HEK293 (cell line): ENCODE measurements at regions not wholly inside any gene's neighbourhood (a gene's known extent, or its start where the extent isn't known, plus 50 kb on each side); places are given as distances from the start of the nearest gene placed in this dataset.

Experiments used
- CTCF ChIA-PET: fragments of 350-600 bp; formaldehyde crosslinking; extraction: SDS; loops from one replicate; lab custom pipeline; 2021; ENCODE audit warnings: antibody characterized with exemption; lab: Yijun Ruan, JAX
- POLR2A ChIA-PET: fragments of 300-600 bp; formaldehyde crosslinking; extraction: SDS; loops from one replicate; lab custom pipeline; 2020; ENCODE audit warnings: antibody characterized with exemption, inconsistent platforms; lab: Yijun Ruan, JAX
- H3K27ac ChIP-seq: fragments of 200-500 bp; sonication (Bioruptor generic); 2 replicates; pipeline ENCODE4 v1.5.1; 2014; ENCODE audit warnings: low read depth, low read length, control low read depth, inconsistent platforms; ENCODE audit errors: extremely low read depth
- H3K36me3 ChIP-seq, 2 experiments: fragments of 200-500 bp in 1 of 2; sonication (Bioruptor generic) in 1 of 2; 1 replicate in 1 of 2; 2 replicates in 1 of 2; pipeline ENCODE4 v1.5.1; 2014 to 2017; ENCODE audit warnings: inconsistent platforms in 2 of 2, low read length in 2 of 2; ENCODE audit not compliant: control insufficient read depth in 2 of 2, insufficient read depth in 1 of 2
- H3K4me1 ChIP-seq: fragments of 200-500 bp; sonication (Bioruptor generic); 2 replicates; pipeline ENCODE4 v1.5.1; 2014; ENCODE audit warnings: mild to moderate bottlenecking, low read length, inconsistent platforms; ENCODE audit not compliant: control insufficient read depth, insufficient read depth
- H3K4me3 ChIP-seq: 2 replicates; pipeline ENCODE4 v1.5.1; 2011; ENCODE audit warnings: low read depth, mild to moderate bottlenecking, control low read depth, low read length, moderate library complexity
- H3K9me3 ChIP-seq: fragments of 200-500 bp; sonication (Bioruptor generic); 2 replicates; pipeline ENCODE4 v1.5.1; 2014; ENCODE audit warnings: low read depth, low read length, inconsistent platforms; ENCODE audit not compliant: control insufficient read depth, insufficient read depth
- EGR2 ChIP-seq: fragments of 450-650 bp; formaldehyde crosslinking; IDR thresholded peaks from 2 replicates; pipeline ENCODE4 v1.5.1; 2016; ENCODE audit warnings: low read depth, missing biosample characterization, missing genetic modification characterization
- GFI1B ChIP-seq: fragments of 450-650 bp; formaldehyde crosslinking; IDR thresholded peaks from 2 replicates; pipeline ENCODE4 v1.5.1; 2016; ENCODE audit warnings: missing biosample characterization, missing genetic modification characterization
- INSM2 ChIP-seq: fragments of 450-650 bp; formaldehyde crosslinking; IDR thresholded peaks from 2 replicates; pipeline ENCODE4 v1.5.1; 2016; ENCODE audit warnings: missing biosample characterization, missing genetic modification characterization
- KLF17 ChIP-seq: fragments of 450-650 bp; formaldehyde crosslinking; IDR thresholded peaks from 2 replicates; pipeline ENCODE4 v1.5.1; 2016; ENCODE audit warnings: missing biosample characterization, missing genetic modification characterization
- MEIS1 ChIP-seq: sonication (generic); formaldehyde crosslinking; IDR thresholded peaks from 2 replicates; pipeline ENCODE4 v1.8.1; 2022; ENCODE audit warnings: missing genetic modification reagents, mild to moderate bottlenecking, borderline replicate concordance
- PRDM2 ChIP-seq: fragments of 450-650 bp; formaldehyde crosslinking; IDR thresholded peaks from 2 replicates; pipeline ENCODE4 v1.5.1; 2016; ENCODE audit warnings: missing biosample characterization, missing genetic modification characterization, borderline replicate concordance
- SP2 ChIP-seq: fragments of 450-650 bp; formaldehyde crosslinking; IDR thresholded peaks from 2 replicates; pipeline ENCODE4 v1.5.1; 2016; ENCODE audit warnings: missing biosample characterization, missing genetic modification characterization
- TCF7L2 ChIP-seq: IDR thresholded peaks from 2 replicates; pipeline ENCODE4 v1.6.1; 2011; ENCODE audit warnings: low read depth, mild to moderate bottlenecking, inconsistent platforms, low read length, moderate library complexity, borderline replicate concordance
- TRIM28 ChIP-seq: IDR thresholded peaks from 2 replicates; pipeline ENCODE4 v1.6.1; 2011; ENCODE audit warnings: low read length, control low read depth, borderline replicate concordance
- ZBTB20 ChIP-seq: fragments of 450-650 bp; formaldehyde crosslinking; IDR thresholded peaks from 2 replicates; pipeline ENCODE4 v1.5.1; 2016; ENCODE audit warnings: missing biosample characterization, missing genetic modification characterization
- ZFP69B ChIP-seq: fragments of 450-650 bp; formaldehyde crosslinking; IDR thresholded peaks from 2 replicates; pipeline ENCODE4 v1.5.1; 2016; ENCODE audit warnings: missing biosample characterization, missing genetic modification characterization
- ZNF140 ChIP-seq: fragments of 450-650 bp; formaldehyde crosslinking; IDR thresholded peaks from 2 replicates; pipeline ENCODE4 v1.5.1; 2016; ENCODE audit warnings: missing biosample characterization, missing genetic modification characterization
- ZNF302 ChIP-seq: fragments of 450-650 bp; formaldehyde crosslinking; IDR thresholded peaks from 2 replicates; pipeline ENCODE4 v1.5.1; 2016; ENCODE audit warnings: missing biosample characterization, missing genetic modification characterization, low read depth
- ZNF394 ChIP-seq: fragments of 450-650 bp; formaldehyde crosslinking; IDR thresholded peaks from 2 replicates; pipeline ENCODE4 v1.5.1; 2016; ENCODE audit warnings: missing biosample characterization, missing genetic modification characterization, mild to moderate bottlenecking, moderate library complexity, borderline replicate concordance
- ZNF514 ChIP-seq: fragments of 450-650 bp; formaldehyde crosslinking; IDR thresholded peaks from 2 replicates; pipeline ENCODE4 v1.5.1; 2016; ENCODE audit warnings: missing biosample characterization, missing genetic modification characterization
- ZNF571 ChIP-seq: fragments of 450-650 bp; formaldehyde crosslinking; IDR thresholded peaks from 2 replicates; pipeline ENCODE4 v1.5.0; 2017; ENCODE audit warnings: missing biosample characterization, missing genetic modification characterization
- ZNF623 ChIP-seq: fragments of 450-650 bp; formaldehyde crosslinking; IDR thresholded peaks from 2 replicates; pipeline ENCODE4 v1.5.1; 2016; ENCODE audit warnings: missing biosample characterization, missing genetic modification characterization
- ZNF747 ChIP-seq: fragments of 450-650 bp; formaldehyde crosslinking; IDR thresholded peaks from 2 replicates; pipeline ENCODE4 v1.5.1; 2016; ENCODE audit warnings: missing biosample characterization, missing genetic modification characterization
- ZNF837 ChIP-seq: fragments of 450-650 bp; formaldehyde crosslinking; IDR thresholded peaks from 2 replicates; pipeline ENCODE4 v1.5.1; 2016; ENCODE audit warnings: missing biosample characterization, missing genetic modification characterization
- ZSCAN30 ChIP-seq: fragments of 450-650 bp; IDR thresholded peaks from 2 replicates; pipeline ENCODE4 v1.5.1; 2018; ENCODE audit warnings: missing biosample characterization, mild to moderate bottlenecking, missing genetic modification characterization, moderate library complexity
- ZSCAN5A ChIP-seq: fragments of 450-650 bp; formaldehyde crosslinking; IDR thresholded peaks from 2 replicates; pipeline ENCODE4 v1.5.1; 2016; ENCODE audit warnings: missing biosample characterization, missing genetic modification characterization
- ZXDB ChIP-seq: fragments of 450-650 bp; formaldehyde crosslinking; IDR thresholded peaks from 2 replicates; pipeline ENCODE4 v1.5.1; 2016; ENCODE audit warnings: missing biosample characterization, missing genetic modification characterization
- TF ChIP-seq, protein P1 (sequence below): fragments of 450-650 bp; formaldehyde crosslinking; IDR thresholded peaks from 2 replicates; pipeline ENCODE4 v1.5.1; 2016; ENCODE audit warnings: missing biosample characterization, missing genetic modification characterization

- no peak for TF ChIP-seq INSM2 (tag by site-specific recombination)
- no peak for TF ChIP-seq ZNF623 (tag by site-specific recombination)
- TF ChIP-seq ZNF747 (tag by site-specific recombination), result no peak
- no peak for TF ChIP-seq PRDM2
- no peak for TF ChIP-seq ZNF140 (tag by site-specific recombination)
- no peak for TF ChIP-seq MEIS1 (CRISPR knock-in tag)
- TF ChIP-seq GFI1B (tag by site-specific recombination), result no peak
- TF ChIP-seq ZNF394 (tag by site-specific recombination), result no peak
- TF ChIP-seq ZSCAN5A (tag by site-specific recombination), result no peak
- CTCF ChIA-PET, result no interaction called here
- Histone ChIP-seq H3K4me3 (no peak overlapping the region), H3K27ac (no peak overlapping the region), H3K4me1 (no peaks in the 10 kb centered on the region), H3K36me3 (no peaks in the 10 kb centered on the region), H3K9me3 (no peaks in the 10 kb centered on the region)
- POLR2A ChIA-PET, result no interaction called here
Measured at GRCh38 chr2:224174990-224175389, 135.9 kb upstream of the SERPINE2 start.

GRCh38 chr2:224174521-224174920 lies 135.4 kb upstream of the SERPINE2 start:
- POLR2A ChIA-PET, result no interaction called here
- no peak overlapping the region for H3K27ac ChIP-seq
- CTCF ChIA-PET, result no interaction called here
- no peaks in the 10 kb centered on the region for H3K36me3 ChIP-seq
- H3K9me3 ChIP-seq, result no peaks in the 10 kb centered on the region
- H3K4me3 ChIP-seq, result no peak overlapping the region
- no peaks in the 10 kb centered on the region for H3K4me1 ChIP-seq
- TF ChIP-seq KLF17 (tag by site-specific recombination) (no peak), EGR2 (tag by site-specific recombination) (no peak), ZBTB20 (tag by site-specific recombination) (no peak)
- TF ChIP-seq, all 188 proteins: peak for 0

DNA sequence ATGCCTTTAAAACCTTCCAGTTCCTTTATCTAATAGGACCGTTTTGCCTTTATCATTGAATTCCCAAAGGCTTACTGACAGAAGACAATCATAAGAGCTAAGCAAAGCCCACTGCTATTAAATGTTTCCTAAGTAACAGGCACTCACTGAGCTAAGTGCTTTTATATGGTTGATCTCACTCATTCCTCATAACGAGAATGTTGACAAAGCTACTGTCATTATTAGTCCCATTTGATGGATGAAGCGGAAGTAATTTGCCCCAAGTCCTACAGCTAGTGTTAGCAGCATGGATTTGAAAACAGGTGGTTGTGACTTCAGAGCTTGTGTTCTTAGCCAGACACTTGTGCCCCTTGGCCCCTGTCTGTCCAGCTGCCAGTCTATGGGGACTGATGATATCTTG lies 134.8 kb upstream of the SERPINE2 start:
- POLR2A ChIA-PET, result no interaction called here
- no peaks in the 10 kb centered on the region for H3K4me1 ChIP-seq
- H3K9me3 ChIP-seq, result no peaks in the 10 kb centered on the region
- CTCF ChIA-PET, result no interaction called here
- H3K36me3 ChIP-seq, result no peaks in the 10 kb centered on the region
- no peak overlapping the region for H3K4me3 ChIP-seq
- H3K27ac ChIP-seq, result no peak overlapping the region
- TF ChIP-seq ZXDB (tag by site-specific recombination) (no peak), ZNF837 (tag by site-specific recombination) (no peak), ZNF514 (no peak), ZFP69B (tag by site-specific recombination) (no peak), TCF7L2 (no peak), ZNF571 (tag by site-specific recombination) (no peak), ZSCAN30 (no peak), SP2 (no peak), ZBTB20 (tag by site-specific recombination) (no peak), TRIM28 (peak; percentile 67; the same call in 1 of the 2 replicates), ZNF302 (tag by site-specific recombination) (no peak)
- TF ChIP-seq, protein P1, sequence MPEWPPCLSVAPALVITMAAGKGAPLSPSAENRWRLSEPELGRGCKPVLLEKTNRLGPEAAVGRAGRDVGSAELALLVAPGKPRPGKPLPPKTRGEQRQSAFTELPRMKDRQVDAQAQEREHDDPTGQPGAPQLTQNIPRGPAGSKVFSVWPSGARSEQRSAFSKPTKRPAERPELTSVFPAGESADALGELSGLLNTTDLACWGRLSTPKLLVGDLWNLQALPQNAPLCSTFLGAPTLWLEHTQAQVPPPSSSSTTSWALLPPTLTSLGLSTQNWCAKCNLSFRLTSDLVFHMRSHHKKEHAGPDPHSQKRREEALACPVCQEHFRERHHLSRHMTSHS (tag by site-specific recombination), result no peak
